Adrenal gland (tissue), 5 donors: ENCODE measurements at regions not wholly inside any gene's neighbourhood (a gene's known extent, or its start where the extent isn't known, plus 50 kb on each side); places are given as distances from the start of the nearest gene placed in this dataset.

Experiments
- POLR2A ChIP-seq, 2 donors: fragments of 450-650 bp; IDR thresholded peaks; one replicate each; pipeline ENCODE4 v1.6.1; 2017; ENCODE audit warnings: antibody characterized with exemption in 2 of 2, mild to moderate bottlenecking in 2 of 2, moderate library complexity in 1 of 2
- TF ChIP-seq, protein P1 (sequence below), 6 experiments: fragments of 450-650 bp in 4 of 6; fragments of 200-600 bp in 2 of 6; sonication (generic) in 1 of 6; IDR thresholded peaks; 1 replicate in 5 of 6; 2 replicates in 1 of 6; pipeline versions ENCODE4 v1.5.1 to v1.8.0; 2016 to 2021; ENCODE audit warnings: antibody characterized with exemption in 6 of 6, mild to moderate bottlenecking in 2 of 6, moderate library complexity in 1 of 6
- donor health status: DM: no; HTN: no; CAD: no.

DNA sequence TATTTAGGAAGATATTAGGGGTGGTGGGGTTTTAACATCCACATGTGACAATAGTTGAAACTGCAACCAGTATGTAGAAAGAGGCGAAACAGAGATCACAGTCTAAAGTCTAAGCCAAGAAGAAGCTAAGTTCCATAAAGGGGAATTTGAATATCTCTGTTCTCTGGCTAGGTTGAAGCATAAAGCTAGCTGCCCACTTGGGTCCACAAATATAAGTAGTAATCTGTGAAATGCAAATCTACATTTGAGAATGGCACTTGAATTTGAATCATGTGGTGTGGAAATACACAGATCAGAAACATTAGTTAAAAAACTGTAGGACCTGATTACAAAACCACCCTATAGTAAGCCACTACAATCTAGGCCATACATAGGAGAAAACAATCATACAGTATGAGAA, 602.1 kb downstream of the LMO4 start:
- TF ChIP-seq, protein P1, sequence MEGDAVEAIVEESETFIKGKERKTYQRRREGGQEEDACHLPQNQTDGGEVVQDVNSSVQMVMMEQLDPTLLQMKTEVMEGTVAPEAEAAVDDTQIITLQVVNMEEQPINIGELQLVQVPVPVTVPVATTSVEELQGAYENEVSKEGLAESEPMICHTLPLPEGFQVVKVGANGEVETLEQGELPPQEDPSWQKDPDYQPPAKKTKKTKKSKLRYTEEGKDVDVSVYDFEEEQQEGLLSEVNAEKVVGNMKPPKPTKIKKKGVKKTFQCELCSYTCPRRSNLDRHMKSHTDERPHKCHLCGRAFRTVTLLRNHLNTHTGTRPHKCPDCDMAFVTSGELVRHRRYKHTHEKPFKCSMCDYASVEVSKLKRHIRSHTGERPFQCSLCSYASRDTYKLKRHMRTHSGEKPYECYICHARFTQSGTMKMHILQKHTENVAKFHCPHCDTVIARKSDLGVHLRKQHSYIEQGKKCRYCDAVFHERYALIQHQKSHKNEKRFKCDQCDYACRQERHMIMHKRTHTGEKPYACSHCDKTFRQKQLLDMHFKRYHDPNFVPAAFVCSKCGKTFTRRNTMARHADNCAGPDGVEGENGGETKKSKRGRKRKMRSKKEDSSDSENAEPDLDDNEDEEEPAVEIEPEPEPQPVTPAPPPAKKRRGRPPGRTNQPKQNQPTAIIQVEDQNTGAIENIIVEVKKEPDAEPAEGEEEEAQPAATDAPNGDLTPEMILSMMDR (IDR thresholded peaks at IDR 0.05): no peak
- TF ChIP-seq POLR2A (IDR thresholded peaks at IDR 0.05): no peak
